DOHH2 (cell line): ENCODE measurements at regions not wholly inside any gene's neighbourhood (a gene's known extent, or its start where the extent isn't known, plus 50 kb on each side); places are given as distances from the start of the nearest gene placed in this dataset.

Experiments
- H3F3A ChIP-seq: fragments of 200-600 bp; sonication (generic), shearing (Covaris generic); 2 replicates; pipeline ENCODE4 v1.6.0; 2016; ENCODE audit warnings: antibody characterized with exemption, mild to moderate bottlenecking; ENCODE audit not compliant: control insufficient read depth, insufficient read depth
- H3K27ac ChIP-seq: fragments of 200-600 bp; sonication (generic); 2 replicates; pipeline ENCODE4 v1.5.1; 2014; ENCODE audit warnings: low read depth, mild to moderate bottlenecking, low read length, moderate library complexity
- H3K27me3 ChIP-seq: fragments of 200-600 bp; sonication (generic); 2 replicates; pipeline ENCODE4 v1.6.1; 2014; ENCODE audit warnings: mild to moderate bottlenecking, low read length, mixed read lengths; ENCODE audit not compliant: control insufficient read depth
- H3K36me3 ChIP-seq: fragments of 200-600 bp; sonication (generic); 2 replicates; pipeline ENCODE4 v1.6.1; 2014; ENCODE audit warnings: mild to moderate bottlenecking, low read length, moderate library complexity, mixed read lengths; ENCODE audit not compliant: control insufficient read depth
- H3K4me1 ChIP-seq: fragments of 200-600 bp; sonication (generic); 2 replicates; pipeline ENCODE4 v1.6.1; 2014; ENCODE audit warnings: mild to moderate bottlenecking, low read length, mixed read lengths; ENCODE audit not compliant: control insufficient read depth
- H3K4me2 ChIP-seq: fragments of 200-600 bp; sonication (generic); 2 replicates; pipeline ENCODE4 v1.6.0; 2014; ENCODE audit warnings: mild to moderate bottlenecking, low read length, moderate library complexity
- H3K4me3 ChIP-seq: fragments of 200-600 bp; sonication (generic); 2 replicates; pipeline ENCODE4 v1.5.1; 2014; ENCODE audit warnings: mild to moderate bottlenecking, low read length, mixed read lengths
- H3K79me2 ChIP-seq: fragments of 200-600 bp; sonication (generic); 2 replicates; pipeline ENCODE4 v1.6.1; 2014; ENCODE audit warnings: mild to moderate bottlenecking, low read length, mixed read lengths; ENCODE audit not compliant: control insufficient read depth
- H3K9me2 ChIP-seq: fragments of 200-600 bp; sonication (generic); replicated peaks from 2 replicates; pipeline ENCODE4 v1.6.1; 2014; ENCODE audit warnings: mild to moderate bottlenecking, low read length, mixed read lengths; ENCODE audit not compliant: control insufficient read depth
- H3K9me3 ChIP-seq: fragments of 200-600 bp; sonication (generic); 2 replicates; pipeline ENCODE4 v1.6.1; 2014; ENCODE audit warnings: antibody characterized with exemption, low read length, mixed read lengths; ENCODE audit not compliant: control insufficient read depth, insufficient read depth
- H4K20me1 ChIP-seq: fragments of 200-600 bp; sonication (generic); 2 replicates; pipeline ENCODE4 v1.6.0; 2014; ENCODE audit warnings: low read depth, mild to moderate bottlenecking, antibody characterized with exemption, low read length, moderate library complexity; ENCODE audit not compliant: control insufficient read depth, insufficient read depth
- EZH2phosphoT487 ChIP-seq: fragments of 200-600 bp; sonication (generic); IDR thresholded peaks from 2 replicates; pipeline ENCODE4 v1.6.1; 2017; ENCODE audit warnings: borderline replicate concordance, mild to moderate bottlenecking, antibody characterized with exemption, low read length, moderate library complexity, mixed read lengths
- TF ChIP-seq, protein P1 (sequence below): fragments of 200-600 bp; sonication (generic); IDR thresholded peaks from one replicate; pipeline ENCODE4 v1.5.1; 2014; ENCODE audit warnings: antibody characterized with exemption, mild to moderate bottlenecking, low read depth, low read length; ENCODE audit not compliant: poor library complexity, severe bottlenecking

DNA sequence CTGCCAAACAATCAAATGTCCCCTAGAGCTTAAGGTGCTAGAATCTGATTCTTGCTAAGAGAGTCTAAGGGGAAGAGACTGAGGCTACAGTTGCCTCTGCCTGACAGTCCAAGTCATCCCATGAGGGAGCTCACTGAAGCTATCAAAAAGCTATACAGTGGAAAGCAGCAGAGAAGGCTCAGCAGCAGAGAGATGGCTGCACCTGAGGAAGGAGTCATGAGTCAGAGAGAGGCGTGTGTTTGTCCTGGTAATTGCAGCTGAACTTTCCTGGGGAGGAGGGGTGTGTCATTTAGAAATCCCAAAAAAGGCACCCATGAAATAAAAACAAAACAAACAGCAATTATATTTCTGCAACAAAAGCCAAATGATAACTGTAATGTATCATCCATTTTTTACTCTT, 305.2 kb upstream of the UBE2E3 start:
- H3K79me2 ChIP-seq = no peaks in the 10 kb centered on the region
- no peaks in the 10 kb centered on the region for H3K27me3 ChIP-seq
- no peaks in the 10 kb centered on the region for H3K9me2 ChIP-seq
- H3K9me3 ChIP-seq = no peaks in the 10 kb centered on the region
- no peaks in the 10 kb centered on the region for H3F3A ChIP-seq
- H3K4me2 ChIP-seq = no peak overlapping the region
- no peaks in the 10 kb centered on the region for H3K36me3 ChIP-seq
- no peaks in the 10 kb centered on the region for H4K20me1 ChIP-seq
- no peak for TF ChIP-seq EZH2phosphoT487
- TF ChIP-seq, protein P1, sequence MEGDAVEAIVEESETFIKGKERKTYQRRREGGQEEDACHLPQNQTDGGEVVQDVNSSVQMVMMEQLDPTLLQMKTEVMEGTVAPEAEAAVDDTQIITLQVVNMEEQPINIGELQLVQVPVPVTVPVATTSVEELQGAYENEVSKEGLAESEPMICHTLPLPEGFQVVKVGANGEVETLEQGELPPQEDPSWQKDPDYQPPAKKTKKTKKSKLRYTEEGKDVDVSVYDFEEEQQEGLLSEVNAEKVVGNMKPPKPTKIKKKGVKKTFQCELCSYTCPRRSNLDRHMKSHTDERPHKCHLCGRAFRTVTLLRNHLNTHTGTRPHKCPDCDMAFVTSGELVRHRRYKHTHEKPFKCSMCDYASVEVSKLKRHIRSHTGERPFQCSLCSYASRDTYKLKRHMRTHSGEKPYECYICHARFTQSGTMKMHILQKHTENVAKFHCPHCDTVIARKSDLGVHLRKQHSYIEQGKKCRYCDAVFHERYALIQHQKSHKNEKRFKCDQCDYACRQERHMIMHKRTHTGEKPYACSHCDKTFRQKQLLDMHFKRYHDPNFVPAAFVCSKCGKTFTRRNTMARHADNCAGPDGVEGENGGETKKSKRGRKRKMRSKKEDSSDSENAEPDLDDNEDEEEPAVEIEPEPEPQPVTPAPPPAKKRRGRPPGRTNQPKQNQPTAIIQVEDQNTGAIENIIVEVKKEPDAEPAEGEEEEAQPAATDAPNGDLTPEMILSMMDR = no peak
- no peak overlapping the region for H3K4me3 ChIP-seq
- H3K27ac ChIP-seq = no peak overlapping the region
- H3K4me1 ChIP-seq = no peaks in the 10 kb centered on the region

DNA sequence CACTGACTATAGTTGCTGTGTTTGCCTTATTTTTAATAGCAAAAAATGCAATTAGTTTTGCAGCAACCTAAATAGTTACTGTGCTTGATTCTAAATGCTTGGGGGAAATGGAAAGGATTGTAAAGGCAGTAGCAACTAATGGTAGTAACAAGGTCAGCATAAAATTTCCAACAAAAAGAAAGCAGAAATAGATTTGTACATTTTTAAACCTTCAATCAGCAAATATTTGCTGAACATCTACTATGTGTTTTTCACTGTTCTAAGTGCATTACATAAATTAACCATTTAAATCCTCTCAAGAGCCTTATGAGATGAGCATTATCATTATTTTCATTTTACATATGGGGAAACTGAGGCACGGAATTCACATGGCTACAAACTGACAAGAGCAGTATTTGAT, 308.0 kb upstream of the UBE2E3 start:
- Histone ChIP-seq H3K27me3 (no peaks in the 10 kb centered on the region), H3K27ac (no peak overlapping the region), H3F3A (no peaks in the 10 kb centered on the region), H3K9me3 (no peaks in the 10 kb centered on the region), H4K20me1 (no peaks in the 10 kb centered on the region), H3K9me2 (no peaks in the 10 kb centered on the region), H3K79me2 (no peaks in the 10 kb centered on the region), H3K4me1 (no peaks in the 10 kb centered on the region), H3K4me3 (no peak overlapping the region), H3K36me3 (no peaks in the 10 kb centered on the region), H3K4me2 (no peak overlapping the region)
- TF ChIP-seq, protein P1 = no peak
- no peak for TF ChIP-seq EZH2phosphoT487

DNA sequence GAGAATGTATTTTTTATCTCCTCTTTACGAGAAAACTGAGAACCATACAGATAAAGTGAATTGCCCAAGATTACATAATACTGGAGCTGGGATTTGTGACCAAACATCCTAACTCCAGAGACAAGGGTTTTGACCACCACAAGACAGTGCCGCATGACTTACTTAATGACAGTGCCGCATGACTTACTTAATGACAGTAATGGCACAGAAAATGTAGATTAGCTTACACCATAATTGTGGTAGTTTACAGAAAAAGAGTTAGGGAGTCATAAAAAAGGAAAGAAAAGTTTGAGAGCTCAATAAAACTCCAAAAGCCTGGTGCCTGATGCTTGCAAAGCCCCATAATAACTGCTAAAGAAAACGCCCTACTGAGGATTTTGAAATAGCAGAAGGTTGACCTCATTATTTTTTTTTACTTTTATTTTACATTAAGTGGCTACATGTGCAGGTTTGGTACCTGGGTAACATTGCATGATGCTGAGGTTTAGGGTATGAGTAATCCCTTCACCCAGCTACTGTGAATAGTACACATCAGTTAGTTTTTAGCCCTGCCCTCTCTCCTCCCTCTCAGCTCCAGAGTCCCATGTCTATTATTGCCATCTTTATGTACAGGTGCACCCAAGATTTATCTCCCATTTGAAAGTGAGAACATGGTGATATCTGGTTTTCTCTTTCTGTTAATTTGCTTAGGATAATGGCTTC, 310.0 kb upstream of the UBE2E3 start:
- Histone ChIP-seq H3K9me3 (no peaks in the 10 kb centered on the region), H3K27ac (no peak overlapping the region), H3F3A (no peaks in the 10 kb centered on the region)

More for the DNA sequence above, 310.0 kb upstream of the UBE2E3 start:
- no peaks in the 10 kb centered on the region for H3K36me3 ChIP-seq
- H3K79me2 ChIP-seq = no peaks in the 10 kb centered on the region
- no peak overlapping the region for H3K4me3 ChIP-seq
- no peak for TF ChIP-seq EZH2phosphoT487
- TF ChIP-seq, protein P1 = no peak
- H3K4me1 ChIP-seq = no peaks in the 10 kb centered on the region
- no peaks in the 10 kb centered on the region for H3K27me3 ChIP-seq
- no peaks in the 10 kb centered on the region for H3K9me2 ChIP-seq
- no peaks in the 10 kb centered on the region for H4K20me1 ChIP-seq
- H3K4me2 ChIP-seq = no peak overlapping the region
